Epithelial cell of proximal tubule (primary cell): ENCODE measurements at regions not wholly inside any gene's neighbourhood (a gene's known extent, or its start where the extent isn't known, plus 50 kb on each side); places are given as distances from the start of the nearest gene placed in this dataset.
"Not testable (repeated sequence)": the region's sequence is repeated elsewhere in the genome, so short reads cannot be mapped to it uniquely, and the experiment has no call there.

ENCODE experiments used
- DNase-seq: peaks from one replicate; pipeline ENCODE4 v3.0.0-alpha.2; 2011; ENCODE audit warnings: low read depth
- H3K4me3 ChIP-seq: 2 replicates; pipeline ENCODE4 v1.5.1; 2011; ENCODE audit warnings: low read depth, mild to moderate bottlenecking, low read length
- TF ChIP-seq, protein P1 (sequence below): conservative IDR thresholded peaks from 2 replicates; pipeline ENCODE4 v1.5.1; 2012; ENCODE audit warnings: low read depth, mild to moderate bottlenecking, low read length

DNA sequence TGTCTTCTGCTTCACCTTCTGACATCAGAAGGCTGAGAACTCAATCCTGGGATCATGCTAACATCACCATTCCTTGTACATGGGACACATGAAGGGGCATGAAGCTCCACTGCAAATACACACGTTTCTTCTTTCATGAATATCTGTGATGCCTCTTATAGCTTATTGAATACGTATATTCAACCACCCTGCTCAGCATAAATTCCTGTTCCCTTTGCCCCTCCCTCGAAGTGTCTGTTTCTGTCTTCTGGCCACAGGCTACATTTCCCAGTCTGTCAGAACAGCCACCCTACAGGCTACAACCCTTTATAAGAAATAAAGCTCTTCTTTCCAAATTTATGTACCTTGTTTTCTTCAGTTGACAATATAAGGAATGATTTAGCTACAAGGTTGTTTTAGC lies 201.3 kb upstream of the STS start:
- DNase-seq, result no peak
- H3K4me3 ChIP-seq, result no peak overlapping the region
- TF ChIP-seq, protein P1, sequence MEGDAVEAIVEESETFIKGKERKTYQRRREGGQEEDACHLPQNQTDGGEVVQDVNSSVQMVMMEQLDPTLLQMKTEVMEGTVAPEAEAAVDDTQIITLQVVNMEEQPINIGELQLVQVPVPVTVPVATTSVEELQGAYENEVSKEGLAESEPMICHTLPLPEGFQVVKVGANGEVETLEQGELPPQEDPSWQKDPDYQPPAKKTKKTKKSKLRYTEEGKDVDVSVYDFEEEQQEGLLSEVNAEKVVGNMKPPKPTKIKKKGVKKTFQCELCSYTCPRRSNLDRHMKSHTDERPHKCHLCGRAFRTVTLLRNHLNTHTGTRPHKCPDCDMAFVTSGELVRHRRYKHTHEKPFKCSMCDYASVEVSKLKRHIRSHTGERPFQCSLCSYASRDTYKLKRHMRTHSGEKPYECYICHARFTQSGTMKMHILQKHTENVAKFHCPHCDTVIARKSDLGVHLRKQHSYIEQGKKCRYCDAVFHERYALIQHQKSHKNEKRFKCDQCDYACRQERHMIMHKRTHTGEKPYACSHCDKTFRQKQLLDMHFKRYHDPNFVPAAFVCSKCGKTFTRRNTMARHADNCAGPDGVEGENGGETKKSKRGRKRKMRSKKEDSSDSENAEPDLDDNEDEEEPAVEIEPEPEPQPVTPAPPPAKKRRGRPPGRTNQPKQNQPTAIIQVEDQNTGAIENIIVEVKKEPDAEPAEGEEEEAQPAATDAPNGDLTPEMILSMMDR, result no peak

GRCh38 chrX:6941041-6941440 lies 206.5 kb upstream of the STS start:
- TF ChIP-seq, protein P1, result no peak
- DNase-seq, result no peak
- no peak overlapping the region for H3K4me3 ChIP-seq

GRCh38 chrX:6932942-6933341 lies 214.6 kb upstream of the STS start:
- H3K4me3 ChIP-seq, DNase-seq: not testable (repeated sequence)

DNA sequence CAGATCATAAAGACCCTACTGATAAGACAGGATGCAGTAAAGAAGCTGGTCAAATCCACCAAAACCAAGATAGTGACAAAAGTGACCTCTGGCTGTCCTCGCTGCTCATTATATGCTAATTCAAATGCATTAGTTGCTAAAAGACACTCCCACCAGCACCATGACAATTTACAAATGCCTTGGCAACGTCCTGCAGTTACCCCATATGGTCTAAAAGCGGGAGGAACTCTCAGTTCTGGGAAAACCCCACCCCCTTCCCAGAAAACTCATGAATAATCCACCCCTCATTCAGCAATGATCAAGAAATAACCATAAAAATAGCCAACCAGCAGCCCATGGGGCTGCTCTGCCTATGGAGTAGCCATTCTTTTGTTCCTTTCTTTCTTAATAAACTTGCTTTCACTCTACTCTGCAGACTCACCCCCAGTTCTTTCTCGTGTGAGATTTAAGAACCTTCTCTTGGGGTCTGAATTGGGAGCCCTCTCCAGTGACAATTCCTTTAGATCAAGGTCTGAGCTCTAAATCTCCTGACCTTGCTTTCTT lies 217.1 kb upstream of the STS start:
- TF ChIP-seq, protein P1, result no peak
- DNase-seq, result no peak
- no peak overlapping the region for H3K4me3 ChIP-seq

- no peak for DNase-seq
- H3K4me3 ChIP-seq, result no peak overlapping the region
Observed at GRCh38 chrX:6924443-6925077, 223.0 kb upstream of the STS start.

DNA sequence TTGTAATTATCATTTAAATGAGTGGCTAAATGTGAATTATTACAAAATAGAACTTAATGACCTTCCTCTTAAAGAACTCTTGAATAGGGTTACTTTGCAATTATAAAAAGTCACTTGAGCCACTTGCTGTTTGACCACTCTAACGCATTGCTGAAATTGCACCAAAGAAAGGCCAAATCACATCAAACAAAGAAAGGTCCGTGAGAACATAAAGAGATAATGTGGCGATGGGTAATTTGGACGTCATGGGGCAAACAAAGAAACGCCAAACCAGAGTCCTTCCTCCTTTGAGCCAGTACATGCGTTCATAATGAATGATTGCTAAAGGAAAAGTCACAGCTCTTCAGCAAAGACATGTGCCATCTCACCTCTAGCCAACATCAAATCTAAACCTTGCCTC lies 229.8 kb upstream of the STS start:
- TF ChIP-seq, protein P1, result no peak
- no peak overlapping the region for H3K4me3 ChIP-seq
- DNase-seq, result no peak

More at GRCh38 chrX:6924443-6925077, 223.0 kb upstream of the STS start:
- TF ChIP-seq, protein P1, result no peak

DNA sequence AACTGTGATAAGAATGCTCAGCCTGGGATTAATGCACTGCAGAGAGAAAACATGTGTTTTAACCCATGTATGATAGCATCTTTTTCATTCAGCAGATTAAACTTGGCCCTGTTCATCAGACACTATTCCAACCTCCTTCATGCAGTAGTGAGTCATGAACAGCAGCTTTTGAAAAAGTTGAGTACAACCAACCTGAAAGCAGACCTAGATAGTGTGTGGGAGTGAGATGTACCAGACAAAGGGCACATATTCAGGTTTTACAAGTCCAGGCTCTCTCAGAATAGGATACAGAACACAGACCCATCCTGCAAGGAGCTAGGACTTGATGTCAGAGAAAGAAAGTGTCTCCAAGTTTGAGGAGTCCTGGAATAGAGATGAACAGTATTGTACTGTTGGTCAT lies 237.3 kb upstream of the STS start:
- TF ChIP-seq, protein P1, result no peak
- no peak overlapping the region for H3K4me3 ChIP-seq
- DNase-seq, result no peak
